Fibroblast of skin of abdomen (primary cell): ENCODE measurements at regions not wholly inside any gene's neighbourhood (a gene's known extent, or its start where the extent isn't known, plus 50 kb on each side); places are given as distances from the start of the nearest gene placed in this dataset.

ENCODE experiments used
- DNase-seq: peaks from one replicate; pipeline ENCODE4 v3.0.0-alpha.2; 2013

- no peak for DNase-seq
These were observed 541.0 kb downstream of the TNS3 start for GRCh38 chr7:47040795-47041347.

DNA sequence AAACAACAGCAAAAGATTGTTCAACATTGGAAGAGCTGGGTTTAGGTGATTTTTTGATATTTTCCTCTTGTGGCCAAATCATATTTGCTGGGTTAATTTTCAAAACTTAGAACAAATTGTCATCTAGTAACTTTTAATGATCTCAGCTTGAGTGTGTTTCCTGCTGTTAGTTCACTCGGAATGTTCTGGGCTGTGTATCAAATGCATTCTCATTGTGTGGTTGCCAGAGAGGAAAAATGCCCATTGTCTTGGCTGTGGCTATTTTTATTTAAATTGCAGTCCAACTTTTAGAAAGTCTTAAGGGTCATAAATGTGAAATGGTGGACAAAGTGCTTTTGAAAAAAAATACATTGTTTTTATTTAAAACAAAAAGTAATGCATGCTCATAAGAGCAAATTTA lies 542.0 kb downstream of the TNS3 start:
- DNase-seq, result peak; percentile 32

DNA sequence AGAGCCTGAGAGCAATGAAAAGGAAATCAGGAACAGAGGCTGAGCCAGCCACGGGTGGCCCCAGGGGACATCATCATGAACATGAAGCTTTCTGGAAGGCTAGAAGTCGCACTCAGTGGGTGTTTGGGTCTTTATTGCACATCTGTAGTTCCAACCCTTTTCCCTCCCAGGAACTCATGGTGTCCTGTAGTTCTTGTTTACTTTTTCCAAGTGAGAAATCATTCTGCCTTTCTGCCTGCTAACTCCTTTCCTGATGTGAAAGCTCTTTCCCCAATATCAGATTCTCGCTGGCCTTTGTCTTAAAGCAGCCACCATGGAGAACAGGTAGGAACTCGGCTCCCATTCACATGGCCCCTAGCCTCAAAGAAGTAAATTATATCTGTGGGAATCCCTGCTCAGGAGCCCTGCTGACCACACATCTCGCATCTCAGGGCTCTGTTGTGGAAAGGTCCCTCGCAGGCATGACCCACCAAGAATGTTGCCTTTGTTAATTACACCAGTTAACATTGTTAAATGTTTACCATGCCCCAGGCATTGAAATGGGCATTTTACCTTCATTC lies 542.7 kb downstream of the TNS3 start:
- no peak for DNase-seq

GRCh38 chr7:47038621-47039020 lies 543.3 kb downstream of the TNS3 start:
- no peak for DNase-seq

DNA sequence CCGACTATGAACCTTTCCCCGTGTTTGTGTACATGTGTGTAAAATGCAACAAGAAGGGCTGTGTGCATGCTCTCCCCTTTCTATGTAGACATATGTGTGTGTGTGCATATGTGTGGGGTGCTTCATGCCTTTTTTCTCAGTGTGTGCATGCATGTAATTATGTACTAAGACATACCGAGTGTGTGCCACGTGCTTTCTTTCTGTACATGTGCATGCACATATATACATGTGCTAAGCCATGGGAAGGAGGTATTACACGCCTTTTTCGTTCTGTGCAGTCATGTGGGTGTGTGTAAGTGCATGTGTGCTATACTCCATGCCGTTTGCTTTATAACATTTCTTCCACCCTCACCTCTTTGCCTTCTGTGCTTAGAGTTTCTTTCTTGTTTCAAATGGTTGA lies 544.3 kb downstream of the TNS3 start:
- no peak for DNase-seq

- no peak for DNase-seq
These were observed 545.0 kb downstream of the TNS3 start for GRCh38 chr7:47036909-47037308.

DNA sequence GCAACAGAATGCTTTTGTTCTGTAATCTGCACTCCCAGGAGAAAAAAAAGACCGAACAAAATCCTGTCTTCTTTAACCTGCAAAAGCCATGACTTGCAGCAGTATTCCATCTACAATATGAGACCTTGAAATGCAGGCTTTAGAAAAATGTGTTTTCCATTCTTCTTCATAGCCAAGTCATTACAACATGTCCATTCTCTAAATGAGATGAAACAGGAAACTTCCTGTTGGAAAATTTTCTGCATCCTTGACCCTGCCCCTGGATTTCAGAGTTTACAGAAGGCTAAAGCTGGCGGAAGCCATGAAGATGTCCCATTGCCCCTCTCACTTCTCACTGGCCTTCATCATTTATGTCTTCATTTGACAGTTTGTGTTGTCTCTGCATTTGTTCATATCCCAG lies 546.4 kb downstream of the TNS3 start:
- DNase-seq, result no peak

- peak; percentile 10 for DNase-seq
These were observed 547.7 kb downstream of the TNS3 start for GRCh38 chr7:47034180-47034579.

DNA sequence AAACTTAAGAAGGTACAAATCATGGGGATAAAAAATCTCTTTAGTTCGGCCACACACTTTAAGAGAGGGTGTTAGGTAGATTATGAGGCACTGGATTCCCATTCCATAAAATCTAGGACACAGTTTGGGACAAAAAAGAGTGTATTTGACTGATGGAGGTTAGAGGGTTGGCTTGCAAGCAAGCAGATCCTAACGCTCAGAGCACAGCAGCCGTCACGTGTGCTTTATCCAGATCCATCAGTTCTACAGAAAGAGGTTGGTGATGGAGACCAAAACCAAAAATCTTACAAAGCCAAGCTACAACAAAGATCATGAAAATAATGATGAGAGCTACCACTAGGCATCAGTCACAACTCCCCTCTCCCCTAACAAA lies 549.4 kb downstream of the TNS3 start:
- no peak for DNase-seq

DNA sequence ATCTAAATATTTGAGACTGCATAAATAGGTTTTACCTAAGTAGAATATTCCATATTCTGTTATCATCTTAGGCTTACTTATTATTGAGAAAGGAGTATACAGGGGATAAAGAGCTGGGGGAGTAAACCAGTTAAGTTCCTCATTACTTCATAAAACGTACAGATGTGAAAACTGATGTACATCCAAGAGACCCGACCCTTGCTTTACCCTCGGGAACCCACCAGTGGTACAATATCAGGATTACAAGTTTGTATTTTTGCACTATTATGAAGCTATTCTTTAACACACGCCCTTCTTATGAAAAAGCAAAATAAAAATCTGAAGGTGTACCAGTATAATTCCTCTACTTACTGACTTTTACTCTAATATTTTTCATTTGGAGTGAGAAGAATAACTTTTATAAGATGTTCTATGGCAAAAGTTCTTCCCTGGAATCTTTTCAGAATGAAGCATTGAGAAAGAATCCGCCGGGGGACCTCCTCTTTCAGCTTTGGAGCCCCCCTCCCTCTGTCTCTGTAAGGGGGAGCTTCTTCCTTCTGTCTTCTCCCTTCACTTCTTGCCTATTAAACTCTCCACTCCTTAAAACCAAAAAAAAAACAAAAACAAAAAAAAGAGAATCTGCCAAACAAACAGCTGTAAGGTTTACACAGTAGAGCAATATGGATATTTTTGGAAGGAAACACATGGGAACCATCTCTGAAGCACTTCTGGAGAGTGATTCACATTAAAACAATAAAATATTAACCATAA lies 550.0 kb downstream of the TNS3 start:
- DNase-seq, result peak; percentile 19

GRCh38 chr7:47028284-47028683 lies 553.6 kb downstream of the TNS3 start:
- no peak for DNase-seq

DNA sequence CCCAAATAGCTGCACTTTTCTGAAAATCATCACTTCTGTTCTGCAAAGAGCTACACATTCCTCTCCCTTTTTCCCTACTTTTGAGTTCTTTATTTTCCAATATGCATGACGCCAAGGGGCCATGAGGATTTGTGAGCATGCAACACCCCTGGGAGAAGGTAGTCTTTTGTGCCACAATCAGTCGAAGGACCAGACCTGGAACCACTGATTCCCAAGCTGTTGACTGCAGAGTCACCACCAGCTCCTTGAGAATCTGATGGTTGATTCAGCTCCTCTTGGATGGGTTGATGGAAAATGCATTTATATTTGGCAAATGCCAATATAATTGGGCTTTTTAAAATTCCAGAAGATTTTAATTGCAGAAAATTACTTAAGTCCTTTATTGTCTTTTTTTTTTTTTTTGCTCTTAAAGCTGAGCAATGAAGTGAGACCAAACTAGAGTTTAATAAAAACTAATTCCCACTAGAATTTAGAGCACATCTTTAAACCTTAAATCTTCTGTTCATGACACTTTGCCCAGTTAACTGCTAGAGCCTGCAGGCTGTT lies 554.1 kb downstream of the TNS3 start:
- DNase-seq, result no peak

GRCh38 chr7:47026780-47027361 lies 555.0 kb downstream of the TNS3 start:
- DNase-seq, result no peak

DNA sequence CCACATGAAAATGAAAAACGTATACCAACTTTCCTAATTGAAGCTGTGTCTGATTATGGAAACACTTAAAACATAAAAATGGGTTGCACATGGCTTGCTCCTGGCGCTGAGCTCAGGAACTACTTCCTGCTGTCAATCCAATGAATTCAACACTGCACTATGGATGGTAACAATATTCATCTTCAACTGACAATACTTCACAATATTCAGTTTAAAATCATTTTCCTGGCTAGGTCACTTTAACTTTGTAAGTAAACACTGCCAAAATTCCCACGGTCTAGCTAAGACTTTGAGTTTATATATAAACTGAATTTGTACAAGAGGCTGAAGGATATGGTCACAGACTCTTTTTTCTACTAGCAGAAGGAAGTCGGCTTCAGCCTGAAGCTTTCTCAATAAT lies 556.9 kb downstream of the TNS3 start:
- DNase-seq, result no peak

DNA sequence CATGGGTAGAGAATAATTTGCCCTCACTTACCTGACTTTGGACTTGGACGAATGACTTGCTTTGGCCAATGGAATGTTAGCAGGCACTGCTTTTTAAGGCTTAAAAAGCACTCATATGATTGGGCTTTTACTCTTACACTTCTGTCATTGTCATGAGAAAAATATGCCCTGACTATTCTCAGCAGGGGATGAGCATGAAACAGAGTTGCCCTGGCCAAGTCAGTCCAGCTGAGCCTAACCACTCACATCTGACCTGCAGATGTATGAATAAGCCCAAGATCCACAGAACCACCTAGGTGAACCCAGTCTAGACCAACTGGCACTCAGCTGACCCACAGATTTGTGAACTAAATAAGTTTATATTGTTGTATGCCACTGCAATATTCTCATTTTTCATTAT lies 573.5 kb downstream of the TNS3 start:
- no peak for DNase-seq

DNA sequence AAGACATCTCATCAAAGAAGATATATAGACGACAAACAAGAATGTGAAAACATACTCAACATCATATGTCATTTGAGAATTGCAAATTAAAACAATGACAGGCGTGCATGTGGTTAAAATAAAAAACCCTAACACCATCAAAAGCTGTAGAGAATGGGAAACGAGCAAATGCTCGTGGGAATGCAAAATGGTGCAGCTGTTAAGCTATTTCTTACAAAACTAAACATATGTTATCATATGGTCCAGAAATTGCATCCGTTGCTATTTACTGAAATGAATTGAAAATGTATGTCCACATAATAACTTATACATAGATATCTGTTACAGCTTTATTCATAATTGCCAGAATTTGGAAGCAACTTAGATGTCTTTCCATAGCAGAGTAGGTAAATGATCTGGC lies 574.4 kb downstream of the TNS3 start:
- DNase-seq, result no peak

DNA sequence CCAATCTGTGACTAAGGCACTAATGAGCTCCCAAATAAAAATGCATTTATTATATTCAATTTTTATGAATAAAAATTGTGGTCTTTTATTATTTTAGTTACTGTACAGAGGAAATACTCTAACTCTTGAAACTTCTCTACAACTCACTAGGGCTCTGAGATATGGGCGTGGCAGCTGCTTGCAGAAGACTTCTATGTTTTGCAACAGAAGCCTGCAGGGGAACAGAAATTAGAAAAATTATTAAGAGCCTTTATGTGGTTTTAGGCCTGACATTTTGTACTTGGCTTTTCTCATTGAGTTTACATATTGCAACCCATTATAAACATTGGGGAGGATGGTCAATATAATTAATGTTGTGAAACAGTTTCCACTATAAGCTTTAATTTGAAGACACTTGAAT lies 581.4 kb downstream of the TNS3 start:
- DNase-seq, result no peak

DNA sequence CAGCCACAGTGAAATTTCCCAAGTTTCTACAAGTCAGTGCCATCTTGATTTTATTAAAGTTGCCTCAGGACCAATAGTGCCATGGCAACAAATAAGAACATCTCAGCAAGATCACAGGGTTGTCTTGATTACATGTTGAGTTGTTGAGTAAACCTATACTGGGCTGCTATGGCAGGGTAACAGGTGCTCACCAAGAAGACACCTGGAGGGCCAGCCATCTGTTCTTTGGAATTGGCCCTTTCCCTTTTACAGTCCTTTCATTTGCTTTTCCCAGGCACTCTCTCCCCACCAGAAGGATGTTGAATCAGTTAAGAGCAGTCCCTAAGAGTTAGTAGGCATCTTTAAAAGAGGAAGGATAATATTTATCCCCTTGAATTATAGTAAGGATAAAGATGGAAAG lies 582.0 kb downstream of the TNS3 start:
- no peak for DNase-seq

GRCh38 chr7:46996972-46997371 lies 584.9 kb downstream of the TNS3 start:
- no peak for DNase-seq

GRCh38 chr7:46993396-46993795 lies 588.5 kb downstream of the TNS3 start:
- DNase-seq, result peak; percentile 13

GRCh38 chr7:46990761-46991160 lies 591.1 kb downstream of the TNS3 start:
- peak; percentile 23 for DNase-seq

- DNase-seq, result no peak
These were observed 592.7 kb downstream of the TNS3 start for GRCh38 chr7:46989247-46989646.

DNA sequence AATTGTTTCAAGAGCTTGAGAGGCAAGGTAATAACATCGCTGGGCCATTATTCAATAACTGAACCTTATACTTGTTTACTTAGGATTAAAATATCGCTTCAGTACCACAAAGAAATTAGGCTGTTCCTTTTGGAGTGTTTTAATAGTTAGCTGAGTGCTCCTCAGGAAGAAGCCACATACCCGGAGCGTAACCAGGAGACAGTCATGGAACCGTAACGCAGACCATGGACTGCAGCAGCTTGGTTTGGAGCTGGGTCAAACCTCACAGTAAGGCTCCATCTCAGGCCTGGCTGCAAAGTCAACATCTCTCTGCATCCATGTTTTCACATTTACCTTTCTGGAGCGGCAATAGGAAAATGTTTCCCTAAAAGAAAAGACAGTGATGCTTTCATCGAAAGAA lies 599.0 kb downstream of the TNS3 start:
- DNase-seq, result no peak

DNA sequence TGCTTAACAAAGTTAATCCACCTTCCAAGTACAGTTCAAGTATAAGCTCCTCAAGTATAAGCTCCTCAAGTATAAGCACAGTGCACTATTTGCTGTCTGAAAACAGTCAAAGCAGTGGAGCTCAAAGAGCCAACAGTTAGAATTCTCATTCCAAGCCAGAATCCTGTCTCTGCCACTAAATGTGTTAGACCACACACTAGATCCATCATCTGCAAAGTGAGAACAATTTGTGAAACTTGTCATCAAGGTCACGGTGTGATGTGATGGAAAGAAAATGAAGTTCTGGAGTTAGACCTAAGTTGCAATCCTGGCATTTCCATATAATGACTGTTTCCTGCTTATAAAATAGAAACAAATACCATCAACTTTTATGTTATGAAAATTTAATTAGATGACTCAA lies 602.5 kb downstream of the TNS3 start:
- DNase-seq, result peak; percentile 66
